GM10248 (cell line): ENCODE measurements at regions not wholly inside any gene's neighbourhood (a gene's known extent, or its start where the extent isn't known, plus 50 kb on each side); places are given as distances from the start of the nearest gene placed in this dataset.

Source experiments
- CTCF ChIA-PET: fragments of 300-600 bp; sonication (Branson Sonifier 250); formaldehyde crosslinking; extraction: SDS; loops from one replicate; lab custom pipeline; 2021; ENCODE audit warnings: antibody characterized with exemption; lab: Yijun Ruan, JAX
- POLR2A ChIA-PET: fragments of 350-650 bp; sonication (Branson Sonifier 250); formaldehyde crosslinking; extraction: SDS; loops from one replicate; lab custom pipeline; 2020; ENCODE audit warnings: antibody characterized with exemption; lab: Yijun Ruan, JAX
- DNase-seq: peaks from one replicate; pipeline ENCODE4 v3.0.0; 2012; ENCODE audit errors: extremely low spot score
- CTCF ChIP-seq: IDR thresholded peaks from 2 replicates; pipeline ENCODE4 v1.5.1; 2012; ENCODE audit warnings: mild to moderate bottlenecking, low read depth; ENCODE audit errors: extremely low read depth, missing control alignments, control extremely low read depth

DNA sequence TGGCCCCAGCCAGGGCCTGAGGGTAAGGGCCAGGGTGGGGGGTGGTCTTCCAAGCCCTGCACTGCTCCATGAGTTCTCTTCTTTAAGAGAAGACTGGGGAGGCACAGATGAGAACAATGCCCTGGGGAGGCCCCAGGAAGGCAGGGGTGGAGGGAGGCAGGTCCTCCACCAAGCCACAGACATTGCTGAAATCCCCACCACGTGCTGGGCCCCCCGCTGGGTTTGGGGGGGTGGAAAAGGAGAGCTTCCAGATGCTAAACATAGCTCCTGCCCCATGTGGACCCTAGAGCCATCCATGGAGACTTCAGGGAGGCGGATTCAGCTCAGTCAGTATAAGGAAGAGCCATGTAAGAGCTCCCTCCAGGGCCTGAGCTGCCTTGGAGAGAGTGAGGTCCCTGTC lies 157.8 kb upstream of the LINGO1 start:
- TF ChIP-seq CTCF, result no peak
- ChIA-PET CTCF (interaction anchor here (1.0 to 1.8 kb wide), 2 partner anchors 9 to 157 kb away, joined by 3 to 4 read pairs; partner anchors contain the start of gene LINGO1), POLR2A (no interaction called here)
- DNase-seq, result no peak

DNA sequence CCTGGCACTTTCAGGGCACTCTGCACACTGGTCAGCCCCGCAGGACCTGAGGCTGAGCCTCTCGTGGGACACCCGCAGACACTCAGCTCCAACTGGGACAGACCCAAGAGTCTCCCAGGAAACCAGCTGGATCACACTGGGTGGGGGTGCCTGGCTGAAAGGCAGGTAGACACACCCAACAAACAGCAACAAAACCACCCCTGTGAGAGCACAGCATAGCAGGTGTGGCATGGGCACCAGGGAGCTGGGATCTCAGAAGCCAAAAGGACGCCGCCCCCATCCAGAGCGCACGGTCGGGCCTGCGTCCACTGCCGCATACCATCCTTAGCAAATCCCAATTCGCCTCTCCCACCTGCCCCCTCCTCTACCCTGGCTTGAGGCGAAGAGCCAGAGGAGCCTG lies 154.2 kb upstream of the LINGO1 start:
- POLR2A ChIA-PET, result no interaction called here
- CTCF ChIA-PET, result no interaction called here
- DNase-seq, result no peak
- no peak for TF ChIP-seq CTCF

- ChIA-PET POLR2A (no interaction called here), CTCF (no interaction called here)
- TF ChIP-seq CTCF, result no peak
- DNase-seq, result no peak
Measured at GRCh38 chr15:77786181-77786890, 153.6 kb upstream of the LINGO1 start.

GRCh38 chr15:77784361-77785292 lies 151.9 kb upstream of the LINGO1 start:
- POLR2A ChIA-PET, result no interaction called here
- CTCF ChIA-PET, result interaction anchor here (0.9 to 1.9 kb wide), 7 partner anchors 13 to 682 kb away, joined by 3 to 7 read pairs (median 4); partner anchors contain the start of gene LINGO1
- TF ChIP-seq CTCF, result peak; percentile 39
- DNase-seq, result peak; percentile 65

DNA sequence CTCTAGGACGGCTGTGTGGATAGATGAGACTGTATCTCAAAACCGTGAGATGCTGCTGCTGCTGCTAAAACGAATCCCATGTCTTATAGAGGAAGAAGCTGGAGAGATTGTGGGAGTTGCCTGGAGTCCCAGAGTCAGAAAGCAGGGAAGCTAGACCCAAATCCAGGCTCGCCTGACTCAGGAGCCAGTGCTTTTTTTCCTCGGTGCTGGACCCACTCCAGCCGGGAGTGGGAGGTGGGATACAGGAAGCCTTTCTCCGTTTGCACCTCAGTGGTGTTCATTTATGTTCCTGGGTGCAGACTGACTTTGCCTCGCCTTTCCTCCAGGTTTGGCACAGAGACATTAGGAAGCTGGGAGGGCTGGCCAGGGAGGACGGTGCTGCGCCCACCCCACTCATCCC lies 150.9 kb upstream of the LINGO1 start:
- no peak for TF ChIP-seq CTCF
- DNase-seq, result no peak
- POLR2A ChIA-PET, result no interaction called here
- CTCF ChIA-PET, result interaction anchor here (0.9 to 1.9 kb wide), 4 partner anchors 14 to 150 kb away, joined by 3 to 7 read pairs (median 4); partner anchors contain the start of gene LINGO1

DNA sequence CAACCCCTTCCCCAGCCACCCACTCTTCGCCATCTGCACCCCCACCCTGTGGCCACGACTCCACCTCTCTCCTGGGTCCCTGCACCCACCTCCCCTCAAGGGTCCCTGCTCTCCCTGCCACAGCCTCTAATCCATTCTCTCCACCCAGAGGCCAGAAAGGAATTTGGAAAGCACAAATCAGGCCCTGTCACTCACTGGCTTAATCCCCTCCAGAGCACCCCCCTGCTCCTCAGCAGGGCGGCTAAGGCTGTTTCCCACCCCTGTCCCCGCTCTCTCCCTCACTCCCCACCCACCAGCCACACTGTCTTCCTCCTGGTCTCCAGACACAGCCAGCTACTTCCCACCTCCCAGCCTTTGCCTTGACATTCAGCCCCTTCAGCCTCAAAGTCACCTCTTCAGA lies 150.0 kb upstream of the LINGO1 start:
- ChIA-PET POLR2A (no interaction called here), CTCF (no interaction called here)
- no peak for DNase-seq
- no peak for TF ChIP-seq CTCF
